HG03457 (cell line): ENCODE measurements at regions not wholly inside any gene's neighbourhood (a gene's known extent, or its start where the extent isn't known, plus 50 kb on each side); places are given as distances from the start of the nearest gene placed in this dataset.

Source experiments
- ATAC-seq: cut with Tn5 transposase; IDR thresholded peaks from one replicate; pipeline ENCODE4 v1.9.1; 2021; ENCODE audit warnings: moderate number of reproducible peaks; ENCODE audit not compliant: unreplicated experiment

DNA sequence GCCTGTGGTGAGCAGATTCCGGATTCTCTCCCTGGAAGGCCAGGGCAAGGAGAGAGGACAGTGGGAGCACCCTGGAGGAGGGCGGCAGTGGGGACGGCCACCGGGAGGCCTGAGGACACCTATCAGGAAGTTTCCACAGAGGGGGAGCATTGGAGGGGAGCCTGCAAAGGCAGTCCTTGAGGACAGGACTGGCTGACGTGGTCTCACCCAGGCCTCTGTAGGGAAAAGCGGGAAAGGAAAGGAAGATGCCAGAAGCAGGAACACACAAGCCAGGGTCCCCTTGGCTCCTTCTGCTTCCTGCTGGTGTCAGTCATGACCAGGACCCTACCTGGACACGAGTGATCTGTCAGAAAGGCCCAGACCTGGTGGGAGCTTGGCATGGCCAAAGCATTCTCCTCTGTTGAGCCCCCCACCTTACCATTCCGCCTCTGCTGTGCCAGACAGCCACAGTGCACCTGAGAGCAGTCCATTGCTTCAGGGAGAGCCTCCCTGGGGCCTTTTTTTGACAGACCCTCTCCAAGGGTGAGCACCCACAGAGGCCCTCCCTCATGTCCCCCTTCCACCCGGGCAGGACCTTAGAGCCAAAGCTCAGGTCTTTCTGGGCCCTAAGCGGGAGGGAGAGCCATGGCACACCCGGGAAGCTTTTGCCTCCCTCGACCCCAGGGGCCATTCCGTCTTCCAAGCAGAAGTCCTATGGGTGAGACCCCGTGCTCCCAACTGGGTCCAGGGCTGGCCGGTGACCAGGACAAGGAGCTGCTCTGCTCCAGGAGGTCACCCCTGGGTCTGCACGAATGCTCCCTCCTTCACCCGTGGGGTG, 333.1 kb downstream of the DYSF start:
- no peak for ATAC-seq

DNA sequence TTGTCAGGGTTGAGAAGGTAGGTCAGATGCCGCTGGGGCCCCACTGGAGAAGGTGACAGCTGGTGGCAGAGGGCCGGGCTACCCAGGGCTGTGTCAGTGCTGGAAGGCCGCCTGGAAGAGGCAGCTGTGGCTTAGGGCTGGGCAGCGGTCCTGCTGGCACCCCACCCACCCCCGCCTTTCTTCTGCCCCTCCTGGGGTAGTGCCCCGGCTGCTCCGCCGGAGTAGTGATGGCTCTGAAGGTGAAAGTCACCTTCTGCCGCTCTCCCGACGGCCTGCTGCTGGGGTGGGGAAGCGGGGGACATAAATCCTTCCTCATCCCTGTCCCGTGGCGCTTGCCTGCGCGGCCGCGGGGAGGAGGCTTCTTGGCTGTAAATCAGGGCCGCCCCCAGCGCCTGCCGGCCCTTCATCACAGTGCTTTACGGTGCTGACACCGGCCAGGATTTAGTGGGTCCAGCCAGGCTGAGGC, 332.2 kb downstream of the DYSF start:
- ATAC-seq, result no peak

DNA sequence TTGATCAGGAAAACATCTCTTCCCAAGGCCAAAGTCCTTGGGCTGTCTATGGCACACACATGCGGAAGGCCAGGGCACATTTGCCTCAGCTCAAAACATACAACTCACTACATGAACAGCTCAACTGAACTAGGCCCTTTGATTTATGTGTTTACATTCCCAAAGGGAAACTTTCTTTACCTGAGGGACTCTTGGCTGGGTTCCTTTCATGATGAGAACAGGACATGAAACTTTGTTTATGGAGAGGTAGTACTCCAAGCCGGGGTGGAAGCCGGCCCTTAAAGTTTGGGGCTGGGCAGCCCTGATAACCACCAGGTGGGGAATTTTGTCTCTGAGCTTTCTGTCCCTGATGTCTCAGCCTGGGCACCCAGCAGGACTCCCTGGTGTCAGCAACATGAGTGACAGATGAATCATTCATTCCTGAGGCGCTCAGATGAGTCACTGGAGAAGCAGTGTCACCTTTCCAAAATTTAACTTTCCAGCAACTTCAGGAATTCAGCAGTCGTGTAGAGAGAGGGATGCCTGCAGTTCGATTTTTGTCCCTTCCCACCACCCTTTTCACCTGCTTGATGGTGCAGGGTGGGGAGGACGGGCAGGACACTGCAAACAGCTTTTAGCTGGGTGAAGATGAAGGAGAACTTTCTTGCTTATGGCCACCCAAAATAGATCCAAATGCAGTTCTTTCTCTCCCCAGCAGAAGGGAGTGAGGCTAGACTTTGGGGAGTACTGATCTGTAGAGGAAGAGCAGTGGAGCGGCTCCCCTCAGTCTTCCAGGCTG, 331.6 kb downstream of the DYSF start:
- ATAC-seq, result no peak

DNA sequence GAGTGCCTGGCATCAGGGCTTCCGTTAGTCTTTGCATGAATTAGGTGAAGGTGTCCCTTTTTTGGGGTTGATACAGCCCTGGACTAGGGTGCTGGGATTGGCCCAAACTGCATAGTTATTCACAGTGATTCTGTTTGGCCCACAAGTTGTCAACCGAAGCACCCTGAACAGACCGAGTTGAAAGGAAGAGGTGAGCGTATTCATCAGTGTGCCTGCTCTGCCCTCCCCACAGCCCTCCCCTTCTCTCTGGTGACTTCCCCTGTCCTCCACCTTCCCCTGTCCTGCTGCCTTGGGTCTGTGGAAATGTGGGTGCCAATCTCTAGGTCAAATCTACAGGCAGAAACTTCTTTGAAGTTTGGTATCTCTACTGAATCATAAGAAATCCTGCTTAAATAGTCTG, 330.5 kb downstream of the DYSF start:
- ATAC-seq, result no peak

DNA sequence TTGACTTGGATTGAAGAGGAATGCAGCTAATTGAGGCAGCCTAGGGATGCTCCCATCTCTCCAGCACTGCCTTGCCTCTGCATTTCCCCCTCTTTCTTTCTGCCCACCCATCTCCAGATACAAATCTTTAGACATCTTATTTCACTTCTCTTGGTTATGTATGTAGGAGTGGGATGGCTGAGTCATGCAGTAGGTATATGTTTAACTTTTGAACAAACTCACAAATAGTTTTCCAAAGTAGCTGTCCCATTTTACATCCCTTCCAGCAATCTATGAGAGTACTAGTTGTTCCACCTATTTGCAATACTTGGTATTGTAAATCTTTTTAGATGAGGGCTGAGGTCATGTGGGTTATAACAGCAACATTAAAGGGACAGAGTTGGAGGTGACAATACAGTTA, 329.9 kb downstream of the DYSF start:
- ATAC-seq, result no peak

DNA sequence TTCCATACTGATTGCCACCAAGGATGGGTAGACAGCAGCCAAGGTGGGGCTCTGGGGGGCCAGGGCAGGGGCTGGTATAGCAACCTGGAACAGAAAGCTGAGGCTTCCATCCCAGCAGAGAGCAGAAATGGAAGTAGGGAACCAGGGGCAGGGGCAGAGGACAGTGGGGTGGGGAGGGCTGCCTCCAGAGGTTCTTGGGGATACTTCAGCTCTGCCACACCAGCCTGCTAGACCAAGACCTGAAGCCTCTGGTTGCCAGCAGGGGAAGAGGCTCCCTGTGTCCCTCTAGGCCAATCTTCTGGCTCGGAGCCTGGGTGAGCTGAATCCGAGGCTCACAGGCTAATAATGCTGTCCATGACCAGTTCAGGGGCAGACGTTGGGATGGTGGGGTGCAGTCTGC, 329.0 kb downstream of the DYSF start:
- ATAC-seq, result no peak

DNA sequence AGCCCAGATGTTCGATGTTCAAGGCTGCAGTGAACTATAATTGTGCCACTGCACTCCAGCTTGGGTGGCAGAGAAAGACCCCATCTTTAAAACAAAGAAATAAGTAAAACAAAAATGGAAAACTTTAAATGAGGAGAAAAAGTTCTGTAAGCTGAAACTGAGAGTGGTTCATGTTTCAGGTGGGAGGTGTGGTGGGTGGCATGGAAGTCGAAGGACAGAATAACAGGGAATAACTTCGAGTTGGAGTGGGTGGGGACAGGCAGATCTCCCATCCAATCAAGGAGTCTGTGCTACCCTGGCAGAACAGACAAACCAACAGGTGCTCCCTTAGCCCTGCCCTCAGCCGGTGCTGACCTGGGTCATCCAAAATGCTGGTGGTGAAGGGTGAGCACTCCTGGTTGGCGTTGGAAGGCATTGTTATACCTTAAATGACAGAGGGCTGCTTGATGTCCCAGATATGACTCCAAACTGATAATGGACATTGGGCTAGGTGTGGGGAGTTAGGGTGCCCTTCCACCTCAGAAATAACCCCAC, 328.4 kb downstream of the DYSF start:
- ATAC-seq, result no peak

DNA sequence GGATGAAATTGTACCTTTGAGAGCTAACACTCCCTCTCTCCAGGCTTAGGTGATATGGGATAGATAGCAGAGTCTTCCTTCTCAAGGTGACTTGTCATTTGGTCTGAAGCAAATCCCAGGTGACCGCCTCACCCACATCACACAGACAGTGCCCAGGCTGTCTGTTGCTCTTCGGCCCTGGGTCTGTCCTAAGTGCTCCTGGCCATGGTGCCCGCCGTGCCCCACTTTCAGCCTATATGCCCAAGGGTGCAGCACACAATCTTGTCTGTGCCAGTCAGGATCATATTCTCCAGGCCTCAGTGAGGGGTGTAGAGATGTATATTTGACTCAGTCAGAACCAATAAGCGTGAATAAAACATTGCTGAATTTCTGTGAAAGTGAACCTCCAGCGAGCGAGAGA, 326.8 kb downstream of the DYSF start:
- no peak for ATAC-seq

DNA sequence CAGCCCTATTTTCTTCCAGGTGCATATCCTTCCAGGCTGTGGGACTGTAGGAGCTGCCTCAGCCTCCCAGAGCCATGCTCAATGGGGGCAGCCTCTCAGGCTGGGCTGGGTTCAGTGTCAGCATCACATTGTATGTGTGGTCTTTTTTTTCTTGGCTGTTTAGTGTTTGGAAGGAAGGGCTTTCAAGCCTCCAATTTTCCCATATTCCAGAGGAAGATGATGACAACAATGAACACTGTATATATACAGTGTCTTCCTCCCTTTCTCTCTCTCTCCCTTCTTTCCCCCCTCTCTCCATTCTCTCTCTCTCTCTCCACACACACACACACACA, 326.4 kb downstream of the DYSF start:
- no peak for ATAC-seq

DNA sequence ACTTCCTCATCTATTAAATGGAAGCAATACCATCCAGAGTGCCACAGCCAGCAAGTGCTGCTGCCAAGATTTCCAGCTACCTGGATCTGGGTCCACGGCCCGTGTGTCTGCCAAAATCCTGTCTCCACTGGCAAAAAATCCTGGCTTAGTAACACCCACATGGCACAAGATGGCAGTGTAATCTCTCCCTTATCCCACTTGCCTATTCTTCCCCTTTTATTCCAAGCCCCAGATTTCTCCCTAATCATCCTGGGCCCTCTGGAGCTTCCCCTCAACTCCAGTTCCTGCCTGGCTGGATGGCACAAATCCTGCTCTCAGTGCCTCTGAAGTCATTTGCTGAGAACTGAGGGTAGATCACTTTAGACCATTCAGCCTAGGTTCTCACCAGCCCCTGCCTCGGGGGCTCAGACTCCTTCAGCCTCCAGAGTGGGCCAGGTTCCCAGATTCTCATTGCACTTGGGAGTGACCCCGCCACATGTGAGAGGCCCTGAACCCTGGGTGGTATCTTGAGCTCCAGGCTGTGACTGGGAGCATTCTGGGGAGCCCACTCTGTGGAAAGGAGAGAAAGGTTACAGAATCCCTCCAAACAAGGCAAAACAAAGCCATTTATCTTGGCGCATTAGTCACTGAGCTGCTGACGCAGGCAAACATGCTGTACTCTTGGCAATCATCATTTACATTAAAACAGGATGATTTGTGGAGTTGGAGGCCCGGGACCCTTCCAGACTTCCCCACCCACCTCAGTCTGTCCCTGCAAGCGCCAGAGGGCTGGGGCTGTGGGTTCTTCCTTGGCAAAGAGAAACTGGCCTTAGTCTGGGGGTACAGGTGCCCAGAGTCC, 325.8 kb downstream of the DYSF start:
- no peak for ATAC-seq

DNA sequence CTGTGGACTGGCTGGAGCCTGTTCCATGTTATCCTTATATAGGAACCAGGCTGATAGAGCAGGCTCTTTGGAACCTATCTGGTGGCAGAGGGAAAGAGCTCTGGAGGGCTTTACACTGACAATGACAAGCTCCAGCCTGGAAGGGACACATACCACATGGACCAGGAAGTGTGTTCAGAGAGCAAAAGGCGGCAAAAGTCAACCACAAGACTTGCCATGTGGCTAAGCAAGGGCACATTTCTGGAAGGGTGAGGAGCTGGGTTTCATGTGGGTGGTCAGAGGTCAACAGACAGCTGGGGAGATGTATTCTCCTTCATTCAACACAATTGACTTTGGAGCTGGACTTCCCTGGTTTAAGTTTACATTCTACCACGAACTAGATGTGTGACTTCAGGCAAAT, 325.2 kb downstream of the DYSF start:
- ATAC-seq, result no peak

DNA sequence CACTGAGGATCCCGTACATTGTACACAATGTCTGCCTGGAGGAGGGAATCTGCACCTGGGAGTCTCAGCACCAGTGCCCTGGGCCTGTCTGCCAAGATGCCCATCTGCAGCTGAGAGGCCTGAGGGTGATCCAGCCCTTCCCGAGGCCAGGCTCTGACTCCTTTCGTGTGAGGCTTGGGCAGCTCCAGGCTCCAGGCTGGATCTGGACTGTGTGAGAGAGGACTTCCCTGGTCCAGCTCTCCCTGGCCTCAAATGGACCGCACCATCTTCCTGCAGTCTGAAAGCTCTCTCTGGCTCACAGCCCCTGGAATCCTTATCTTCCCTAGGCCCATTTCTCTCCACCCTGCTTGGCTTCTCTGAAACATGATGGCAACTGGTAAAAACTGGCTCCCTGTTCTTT, 324.6 kb downstream of the DYSF start:
- ATAC-seq, result no peak

DNA sequence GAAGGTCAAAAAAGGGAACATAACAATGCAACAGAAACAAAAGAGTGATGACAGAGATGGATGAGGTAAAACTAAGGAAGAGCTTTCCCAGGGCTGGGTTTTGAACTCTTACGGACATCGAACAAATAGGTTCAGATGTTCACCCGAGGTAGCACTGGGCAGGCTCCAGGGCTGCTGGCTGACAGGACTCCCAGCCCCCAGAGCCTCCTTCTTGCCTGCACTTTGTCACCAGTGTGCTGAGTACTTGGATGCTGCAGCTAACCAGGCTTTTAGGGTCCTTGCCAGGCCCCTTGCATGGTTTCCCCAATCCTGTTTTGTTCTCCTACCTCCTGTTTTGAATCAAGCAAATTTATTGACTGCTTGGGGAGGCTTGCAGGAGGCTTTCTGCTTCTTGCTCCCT, 322.9 kb downstream of the DYSF start:
- no peak for ATAC-seq

DNA sequence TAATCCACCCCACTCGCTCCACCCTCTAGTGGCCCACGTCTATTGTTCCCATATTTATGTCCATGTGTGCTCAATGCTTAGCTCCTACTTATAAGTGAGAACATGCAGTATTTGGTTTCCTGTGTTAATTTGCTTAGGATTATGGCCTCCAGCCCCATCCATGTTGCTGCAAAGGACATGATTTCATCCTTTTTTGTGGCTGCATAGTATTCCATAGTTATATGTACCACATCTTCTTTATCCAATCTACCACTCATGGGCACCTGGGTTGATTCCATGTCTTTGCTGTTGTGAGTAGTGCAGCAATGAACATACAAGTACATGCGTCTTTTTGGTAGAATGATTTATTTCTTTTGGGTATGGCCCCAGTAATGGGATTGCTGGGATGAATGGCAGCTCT, 319.9 kb downstream of the DYSF start:
- ATAC-seq, result no peak

DNA sequence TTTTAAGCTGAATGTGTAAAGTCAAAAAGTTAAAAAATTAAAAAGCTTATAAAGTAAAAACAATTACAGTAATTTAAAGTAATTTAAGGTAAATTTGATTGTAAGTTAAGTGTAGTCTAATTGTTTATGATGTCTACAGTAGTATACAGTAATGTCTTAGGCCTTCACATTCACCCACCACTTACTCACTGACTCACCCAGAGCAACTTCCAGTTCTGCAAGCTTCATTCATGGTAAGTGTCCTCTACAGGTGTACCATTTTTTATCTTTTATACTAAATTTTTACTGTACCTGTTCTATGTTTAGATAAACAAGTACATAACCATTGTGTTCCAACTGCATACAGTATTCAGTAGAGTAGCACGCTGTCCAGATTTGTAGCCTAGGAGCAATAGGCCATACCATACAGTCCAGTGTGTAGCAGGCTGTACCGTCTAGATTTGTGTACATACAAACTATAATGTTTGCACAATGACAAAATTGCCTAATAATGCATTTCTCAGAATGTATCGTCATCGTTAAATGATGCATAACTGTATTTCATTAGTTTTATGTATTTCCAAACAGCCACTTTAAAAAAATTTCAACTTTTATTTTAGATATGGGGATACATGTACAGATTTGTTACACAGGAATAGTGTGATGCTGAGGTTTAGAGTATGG, 319.3 kb downstream of the DYSF start:
- ATAC-seq, result no peak

DNA sequence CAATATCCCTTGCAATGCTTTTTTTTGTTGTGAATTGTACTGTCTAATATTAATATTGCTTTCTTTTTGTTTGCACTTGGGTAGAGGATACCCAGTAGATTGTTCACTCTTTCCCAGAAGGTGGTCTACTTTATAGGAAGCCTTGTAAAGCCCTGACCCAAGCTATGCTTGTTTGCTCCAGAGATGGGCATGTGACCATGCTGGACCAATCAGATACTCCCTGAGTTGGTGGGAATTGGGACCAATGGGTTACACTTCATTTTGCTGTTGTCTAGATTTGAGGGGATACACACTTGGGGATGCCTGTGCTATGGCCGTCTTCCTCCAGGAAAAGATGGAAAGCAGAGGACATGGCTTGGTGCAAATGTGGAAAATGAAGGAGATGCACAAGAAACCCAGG, 314.3 kb downstream of the DYSF start:
- ATAC-seq, result no peak

DNA sequence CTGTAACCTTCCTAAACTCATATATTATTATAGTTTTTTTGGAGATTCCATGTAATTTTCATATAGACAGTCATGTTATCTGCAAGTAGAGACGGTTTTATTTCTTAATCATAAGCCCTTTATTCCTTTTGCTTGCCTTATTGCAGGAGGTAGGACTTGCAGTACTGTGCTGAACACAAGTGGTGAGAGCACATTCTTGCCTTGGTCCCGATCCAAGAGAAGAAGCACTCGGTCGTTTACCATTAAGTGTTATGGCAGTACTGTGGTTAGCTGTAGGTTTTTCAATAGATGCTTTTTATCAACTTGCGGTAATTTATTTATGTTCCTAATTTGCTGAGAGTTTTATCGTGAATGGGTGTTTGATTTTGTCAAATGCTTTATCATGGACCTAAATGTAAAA, 305.7 kb downstream of the DYSF start:
- ATAC-seq, result no peak

DNA sequence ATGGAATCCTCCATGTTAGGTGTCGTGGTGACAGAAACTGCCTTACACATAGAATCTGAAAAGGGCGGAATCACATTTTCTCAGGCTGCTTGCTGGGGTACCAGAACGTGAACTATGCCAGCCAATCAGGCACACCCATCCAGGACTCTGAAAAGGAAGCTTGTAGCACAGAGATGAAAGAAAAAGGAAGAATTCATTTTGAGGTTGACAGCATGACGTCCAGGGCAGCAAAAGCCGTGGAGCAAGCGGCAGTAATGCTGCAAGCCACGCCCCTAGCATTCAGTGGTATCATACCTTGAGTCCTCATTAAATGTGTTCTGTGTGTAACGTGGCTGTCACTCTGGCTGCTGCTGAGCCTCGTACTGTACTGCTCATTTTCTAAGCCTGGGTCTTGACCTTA, 304.0 kb downstream of the DYSF start:
- no peak for ATAC-seq

DNA sequence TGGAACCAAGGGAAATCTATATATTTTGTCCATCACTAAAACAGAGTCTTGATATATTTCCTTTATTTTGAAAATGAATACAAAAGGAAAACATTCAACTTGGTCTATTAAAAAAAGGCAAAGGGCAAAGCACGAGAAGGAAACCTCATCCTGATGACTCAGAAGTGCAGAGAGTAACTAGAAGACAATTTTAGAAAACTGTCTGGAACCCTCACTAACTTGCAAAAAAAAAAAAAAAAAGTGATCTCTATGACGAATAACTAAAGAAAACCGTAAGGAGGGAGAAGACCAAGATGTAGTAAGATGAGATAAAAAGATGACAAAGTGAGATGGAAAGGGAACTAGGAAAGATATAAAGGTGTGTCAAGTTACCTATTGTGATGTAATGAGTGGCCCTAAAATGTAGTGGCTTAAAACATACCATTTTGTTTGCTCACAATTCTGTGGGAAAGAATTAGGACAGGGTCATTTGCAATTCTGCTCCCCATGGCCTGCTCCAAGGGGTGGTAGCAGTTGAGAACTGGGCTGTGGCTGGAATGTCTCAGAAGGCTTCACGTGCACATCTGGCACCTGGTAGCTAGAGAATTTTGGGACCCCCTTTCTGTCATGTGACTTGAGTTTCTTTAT, 303.0 kb downstream of the DYSF start:
- no peak for ATAC-seq

DNA sequence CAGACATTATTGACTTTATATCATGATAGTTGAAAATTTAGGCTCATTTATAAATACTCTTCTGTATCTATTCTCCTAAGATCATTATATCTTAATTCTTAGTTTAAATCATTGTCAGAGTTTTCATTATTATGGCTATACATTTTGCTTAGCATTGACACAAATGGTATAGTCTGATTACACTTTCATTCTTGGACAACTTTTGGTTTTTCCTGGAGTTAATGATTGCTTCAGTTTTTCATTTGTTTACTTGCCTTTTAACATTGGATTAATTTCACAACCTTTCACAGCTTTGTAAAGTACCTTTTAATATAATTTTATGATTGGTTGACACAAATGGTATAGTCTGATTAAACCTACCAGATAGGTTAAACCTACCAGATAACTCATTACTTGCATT, 298.2 kb downstream of the DYSF start:
- no peak for ATAC-seq
